ENCODE measurements at regions not wholly inside any gene's neighbourhood (a gene's known extent, or its start where the extent isn't known, plus 50 kb on each side); places are given as distances from the start of the nearest gene placed in this dataset.

DNA sequence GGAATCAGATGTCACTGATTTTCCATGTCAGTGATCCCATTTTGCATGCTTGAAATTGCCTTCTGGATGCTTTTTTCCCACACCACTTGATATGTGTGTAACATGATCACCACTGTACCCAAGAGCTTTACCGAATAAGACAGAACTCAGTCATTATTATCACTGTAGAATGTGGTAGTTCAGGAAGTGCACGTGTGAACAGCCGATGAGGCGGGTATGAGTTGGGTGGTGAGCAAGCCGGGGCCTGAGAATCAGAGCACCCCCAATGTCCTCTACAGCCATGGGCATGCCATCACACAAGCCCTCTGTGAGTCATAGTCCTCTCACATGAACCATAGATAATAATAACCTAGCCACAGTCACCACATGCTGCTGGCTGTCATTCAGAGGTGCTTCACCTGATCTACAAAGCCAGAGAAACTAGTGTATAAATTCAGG is 470.8 kb downstream of the SOX2 start:
- Mint-ChIP-seq H3K27me3 (no peaks in the 10 kb centered on the region), H3K4me1 (no peaks in the 10 kb centered on the region), H3K27ac (no peak overlapping the region), H3K9me3 (no peaks in the 10 kb centered on the region), H3K36me3 (ENCODE audit: low read depth) (no peaks in the 10 kb centered on the region), H3K4me3 (no peak overlapping the region)
- no peak for DNase-seq
- intact Hi-C loops (cut with micrococcal nuclease) = no loop called here

DNA sequence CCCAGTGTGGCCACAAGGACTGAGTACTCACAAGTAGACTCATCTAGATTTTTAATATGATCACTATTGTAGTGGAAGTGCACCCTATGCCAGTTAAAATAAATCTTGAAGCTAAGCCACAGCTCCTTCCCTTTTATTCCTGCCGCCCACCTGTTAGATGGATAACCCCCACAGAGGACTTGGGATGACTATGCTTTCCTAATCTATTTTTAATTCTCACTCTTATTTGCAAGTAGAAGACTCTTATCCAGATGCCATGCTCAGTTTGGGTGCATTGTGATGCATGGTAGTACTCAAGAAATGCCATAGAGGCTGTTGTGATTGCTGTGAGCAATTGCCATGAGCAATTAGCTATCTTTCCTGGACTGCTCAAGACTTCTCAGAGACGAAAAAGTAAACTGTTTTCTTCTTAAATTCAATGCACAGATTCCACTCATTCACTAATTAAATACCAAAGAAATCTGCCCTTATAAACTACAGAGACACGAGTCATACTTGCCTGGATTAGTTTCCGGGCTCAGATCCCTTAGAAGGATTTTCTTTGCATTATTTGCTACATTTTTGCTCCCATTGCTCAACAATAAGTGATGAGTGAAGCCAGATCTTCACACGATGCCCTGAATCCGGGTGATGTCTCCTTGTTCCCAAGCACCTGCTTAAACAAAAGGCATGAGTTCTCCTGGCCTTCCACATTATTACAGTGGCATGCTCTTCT is 472.1 kb downstream of the SOX2 start:
- no peaks in the 10 kb centered on the region for H3K9me3 Mint-ChIP-seq
- H3K4me3 Mint-ChIP-seq = no peak overlapping the region
- H3K36me3 Mint-ChIP-seq (ENCODE audit: low read depth) = no peaks in the 10 kb centered on the region
- DNase-seq = no peak
- H3K27ac Mint-ChIP-seq = no peak overlapping the region
- intact Hi-C loops (cut with micrococcal nuclease) = no loop called here
- no peaks in the 10 kb centered on the region for H3K27me3 Mint-ChIP-seq
- H3K4me1 Mint-ChIP-seq = no peaks in the 10 kb centered on the region

DNA sequence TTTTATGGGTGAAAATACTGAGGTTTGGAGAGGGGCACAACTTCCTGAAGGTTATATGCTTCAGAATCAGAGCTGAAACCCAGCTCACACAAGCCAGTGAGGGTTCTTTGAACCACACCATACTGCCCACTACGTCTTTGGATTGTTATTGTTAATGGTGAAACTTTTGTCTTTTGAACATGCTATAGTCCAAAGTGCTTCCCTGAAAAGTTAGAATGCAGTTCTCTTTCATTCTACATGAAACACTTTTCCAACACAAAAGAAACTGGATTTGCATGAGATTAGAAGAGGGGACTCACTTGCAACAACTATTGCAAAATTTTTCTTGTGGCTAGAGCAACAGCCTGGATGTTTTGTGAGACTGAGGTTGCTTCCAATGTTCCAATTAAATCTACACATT is 473.6 kb downstream of the SOX2 start:
- Mint-ChIP-seq H3K9me3 (no peaks in the 10 kb centered on the region), H3K36me3 (ENCODE audit: low read depth) (no peaks in the 10 kb centered on the region), H3K27ac (no peak overlapping the region), H3K4me1 (no peaks in the 10 kb centered on the region), H3K4me3 (no peak overlapping the region), H3K27me3 (no peaks in the 10 kb centered on the region)
- intact Hi-C loops (cut with micrococcal nuclease) = no loop called here
- DNase-seq = no peak

DNA sequence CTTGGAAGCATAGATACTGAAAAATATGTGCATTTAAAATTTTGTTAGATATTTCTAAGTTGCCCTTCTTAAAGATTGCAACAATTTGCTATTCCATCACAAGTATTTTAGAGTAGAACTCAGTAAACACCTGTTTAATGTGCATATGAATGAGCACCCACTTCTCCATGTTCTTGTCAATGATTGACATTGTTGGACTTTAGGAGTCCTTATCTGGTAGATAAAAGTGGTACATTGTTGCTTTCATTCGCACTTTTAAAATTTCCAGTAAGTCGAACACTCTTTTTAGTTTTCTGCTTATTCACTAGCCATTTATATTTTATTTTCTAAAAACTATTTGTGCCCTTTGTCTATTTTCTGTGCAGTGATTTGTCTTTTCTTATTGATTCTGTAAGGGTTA is 478.3 kb downstream of the SOX2 start:
- Mint-ChIP-seq H3K4me1 (no peaks in the 10 kb centered on the region), H3K9me3 (no peaks in the 10 kb centered on the region), H3K36me3 (ENCODE audit: low read depth) (no peaks in the 10 kb centered on the region), H3K27ac (no peak overlapping the region), H3K27me3 (peaks cover 1% of the 10 kb centered on the region), H3K4me3 (no peak overlapping the region)
- intact Hi-C loops (cut with micrococcal nuclease) = no loop called here
- no peak for DNase-seq

DNA sequence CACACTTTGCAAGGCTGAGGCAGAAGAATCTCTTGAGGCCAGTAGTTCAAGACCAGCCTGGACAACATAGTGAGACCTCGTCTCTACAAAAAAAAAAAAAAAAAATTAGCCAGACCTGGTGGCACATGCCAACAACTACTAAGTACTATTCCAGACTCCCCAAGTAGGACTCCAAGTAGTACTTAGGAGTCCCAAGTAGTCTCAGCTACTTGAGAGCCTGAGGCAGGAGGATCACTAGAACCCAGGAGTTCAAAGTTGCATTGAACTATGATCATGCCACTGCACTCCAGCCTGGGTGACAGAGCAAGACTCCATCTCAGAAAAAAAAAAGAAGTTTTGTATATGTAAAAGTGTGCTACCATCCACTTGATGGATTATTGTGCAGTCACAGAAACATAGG is 486.6 kb downstream of the SOX2 start:
- intact Hi-C loops (cut with micrococcal nuclease) = no loop called here
- no peak overlapping the region for H3K4me3 Mint-ChIP-seq
- DNase-seq = no peak
- no peaks in the 10 kb centered on the region for H3K4me1 Mint-ChIP-seq
- H3K36me3 Mint-ChIP-seq (ENCODE audit: low read depth) = no peaks in the 10 kb centered on the region
- H3K27ac Mint-ChIP-seq = no peak overlapping the region
- H3K27me3 Mint-ChIP-seq = no peaks in the 10 kb centered on the region
- no peaks in the 10 kb centered on the region for H3K9me3 Mint-ChIP-seq

DNA sequence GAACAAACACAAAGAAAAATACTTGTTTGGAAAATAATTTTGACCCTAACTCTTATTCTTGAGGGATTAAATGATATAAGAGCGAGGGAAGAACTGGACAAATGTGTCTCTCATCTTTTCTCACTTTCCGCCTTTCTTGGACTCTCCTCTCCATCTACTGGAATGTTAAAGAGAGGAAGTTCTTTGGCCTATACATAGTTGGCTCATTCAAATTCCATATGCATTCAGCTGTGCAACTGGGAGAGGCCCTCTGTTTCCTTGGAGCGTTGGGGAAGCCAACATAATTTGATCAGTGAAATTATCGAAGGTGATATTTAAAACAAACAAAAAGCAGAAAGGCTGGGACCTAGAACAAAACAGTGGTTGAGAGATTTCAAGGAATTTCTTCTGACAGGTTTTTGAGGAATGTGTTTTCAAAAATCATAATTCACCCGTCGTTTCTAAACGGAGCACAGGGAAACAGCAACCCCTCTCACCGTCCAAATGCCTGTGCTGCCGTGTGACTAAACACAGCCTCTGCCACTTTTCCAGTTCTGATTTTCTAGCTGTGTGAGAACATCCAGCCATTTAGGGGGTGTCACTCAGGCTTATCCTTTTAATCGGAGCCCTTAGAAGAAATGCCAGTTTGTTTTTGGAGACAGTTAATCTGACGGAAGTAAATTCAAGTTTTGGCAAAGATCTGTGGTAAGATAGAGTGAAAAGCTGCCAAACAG is 489.9 kb downstream of the SOX2 start:
- intact Hi-C loops (cut with micrococcal nuclease) = no loop called here
- Mint-ChIP-seq H3K27me3 (no peaks in the 10 kb centered on the region), H3K36me3 (ENCODE audit: low read depth) (no peaks in the 10 kb centered on the region)

DNA sequence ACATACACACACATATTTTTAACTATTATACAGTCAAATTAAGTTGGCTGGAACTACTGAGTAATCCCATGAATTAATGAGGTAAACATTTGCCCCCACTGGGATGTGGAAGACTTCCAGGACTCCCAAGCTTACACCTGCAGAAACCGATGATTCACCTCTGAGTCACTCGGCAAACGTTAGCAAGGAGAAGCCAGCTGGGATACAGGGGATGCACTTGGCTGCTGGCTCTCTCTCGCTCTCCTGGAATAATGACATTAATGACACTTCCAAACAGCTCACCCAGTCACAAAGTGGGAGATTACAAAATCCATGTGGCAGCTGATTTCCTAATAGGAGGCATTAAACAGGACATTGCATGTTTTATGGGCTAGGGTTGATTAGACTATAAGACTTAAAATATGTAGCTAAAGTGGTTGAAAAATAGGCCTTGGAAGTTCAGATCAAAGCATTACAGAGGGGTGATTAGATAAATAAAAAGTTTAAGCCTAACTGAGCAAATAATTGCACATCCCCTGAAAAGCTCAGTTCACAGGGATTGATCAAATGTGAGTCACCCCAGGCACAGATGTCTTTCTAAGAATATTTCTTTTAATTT is 500.9 kb downstream of the SOX2 start:
- intact Hi-C loops (cut with micrococcal nuclease) = no loop called here
- H3K36me3 Mint-ChIP-seq (ENCODE audit: low read depth) = no peaks in the 10 kb centered on the region
- no peak for DNase-seq
- no peaks in the 10 kb centered on the region for H3K27me3 Mint-ChIP-seq
- H3K9me3 Mint-ChIP-seq = no peaks in the 10 kb centered on the region
- no peak overlapping the region for H3K27ac Mint-ChIP-seq
- no peak overlapping the region for H3K4me3 Mint-ChIP-seq
- no peaks in the 10 kb centered on the region for H3K4me1 Mint-ChIP-seq

More for the DNA sequence above, 489.9 kb downstream of the SOX2 start:
- Mint-ChIP-seq H3K9me3 (no peaks in the 10 kb centered on the region), H3K4me1 (no peaks in the 10 kb centered on the region), H3K4me3 (no peak overlapping the region), H3K27ac (no peak overlapping the region)
- no peak for DNase-seq

DNA sequence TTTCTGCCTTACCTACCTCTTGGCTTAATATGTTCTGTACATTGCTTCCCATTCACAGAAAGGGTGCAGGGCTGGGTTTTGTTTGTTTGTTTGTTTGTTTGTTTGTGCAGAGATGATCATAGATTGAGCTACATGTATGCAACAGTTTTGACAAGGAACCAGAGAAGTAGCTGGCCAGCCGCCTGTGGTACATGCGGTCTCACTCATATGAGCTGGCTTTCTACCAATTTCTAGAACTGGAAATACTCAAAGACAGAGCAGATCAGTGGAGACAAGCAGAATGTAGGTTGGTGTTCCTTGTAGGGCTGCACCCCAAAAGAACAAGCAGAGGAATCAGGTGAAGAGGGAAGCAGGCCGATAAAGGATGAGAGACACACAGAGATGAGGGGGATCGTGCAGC is 502.7 kb downstream of the SOX2 start:
- H3K27ac Mint-ChIP-seq = no peak overlapping the region
- no peaks in the 10 kb centered on the region for H3K9me3 Mint-ChIP-seq
- H3K4me1 Mint-ChIP-seq = no peaks in the 10 kb centered on the region
- intact Hi-C loops (cut with micrococcal nuclease) = no loop called here
- no peaks in the 10 kb centered on the region for H3K27me3 Mint-ChIP-seq
- DNase-seq = no peak
- H3K36me3 Mint-ChIP-seq (ENCODE audit: low read depth) = no peaks in the 10 kb centered on the region
- H3K4me3 Mint-ChIP-seq = no peak overlapping the region

DNA sequence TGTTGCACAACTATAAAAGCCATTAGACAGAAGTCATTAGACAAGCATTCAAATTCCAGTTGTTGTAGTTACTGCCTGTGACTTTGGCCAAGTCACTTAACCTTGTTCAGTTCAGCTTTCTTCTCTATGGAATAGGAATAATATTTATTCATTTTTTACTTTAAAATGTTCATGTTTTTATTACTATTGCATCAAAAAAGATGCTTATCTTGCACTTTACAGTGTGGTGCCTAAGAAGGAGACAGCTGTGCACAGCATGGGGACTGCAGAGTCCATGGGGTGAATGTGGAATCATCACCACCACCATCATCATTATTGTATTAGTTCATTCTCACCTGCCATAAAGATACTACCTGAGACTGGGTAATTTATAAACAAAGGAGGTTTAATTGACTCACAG is 504.2 kb downstream of the SOX2 start:
- H3K9me3 Mint-ChIP-seq = no peaks in the 10 kb centered on the region
- intact Hi-C loops (cut with micrococcal nuclease) = no loop called here
- no peaks in the 10 kb centered on the region for H3K36me3 Mint-ChIP-seq (ENCODE audit: low read depth)
- H3K27ac Mint-ChIP-seq = no peak overlapping the region
- no peaks in the 10 kb centered on the region for H3K4me1 Mint-ChIP-seq
- no peaks in the 10 kb centered on the region for H3K27me3 Mint-ChIP-seq
- no peak overlapping the region for H3K4me3 Mint-ChIP-seq
- no peak for DNase-seq

DNA sequence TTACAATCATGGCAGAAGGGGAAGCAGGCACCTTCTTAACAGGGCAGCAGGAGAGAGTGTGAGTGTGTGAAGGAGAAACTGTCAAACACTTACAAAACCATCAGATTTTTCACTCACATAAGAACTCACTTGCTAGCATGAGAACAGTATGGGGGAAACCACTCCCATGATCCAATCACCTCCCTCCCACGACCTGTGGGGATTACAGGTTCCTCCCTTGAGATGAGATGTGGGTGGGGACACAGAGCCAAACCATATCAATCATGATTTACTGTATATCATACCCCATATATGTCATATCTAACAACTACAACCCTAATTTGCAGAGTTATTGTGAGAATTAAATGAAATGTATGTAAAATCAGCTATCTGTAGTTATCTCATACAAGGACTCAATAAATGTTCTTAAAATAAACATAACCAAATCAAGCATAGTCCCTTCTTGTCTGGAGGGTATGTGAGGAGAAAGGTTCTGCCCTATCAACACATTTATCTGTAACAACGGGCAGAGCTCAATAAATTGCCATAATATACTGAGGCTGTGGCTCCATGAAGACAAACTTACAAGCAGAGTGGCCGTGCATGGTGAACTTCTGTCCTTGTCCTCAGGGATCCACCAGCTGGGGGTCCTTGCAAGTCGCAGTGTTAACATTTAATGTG is 504.7 kb downstream of the SOX2 start:
- Mint-ChIP-seq H3K4me3 (no peak overlapping the region), H3K9me3 (no peaks in the 10 kb centered on the region), H3K27ac (no peak overlapping the region), H3K27me3 (no peaks in the 10 kb centered on the region), H3K4me1 (no peaks in the 10 kb centered on the region), H3K36me3 (ENCODE audit: low read depth) (no peaks in the 10 kb centered on the region)
- DNase-seq = no peak
- intact Hi-C loops (cut with micrococcal nuclease) = no loop called here

DNA sequence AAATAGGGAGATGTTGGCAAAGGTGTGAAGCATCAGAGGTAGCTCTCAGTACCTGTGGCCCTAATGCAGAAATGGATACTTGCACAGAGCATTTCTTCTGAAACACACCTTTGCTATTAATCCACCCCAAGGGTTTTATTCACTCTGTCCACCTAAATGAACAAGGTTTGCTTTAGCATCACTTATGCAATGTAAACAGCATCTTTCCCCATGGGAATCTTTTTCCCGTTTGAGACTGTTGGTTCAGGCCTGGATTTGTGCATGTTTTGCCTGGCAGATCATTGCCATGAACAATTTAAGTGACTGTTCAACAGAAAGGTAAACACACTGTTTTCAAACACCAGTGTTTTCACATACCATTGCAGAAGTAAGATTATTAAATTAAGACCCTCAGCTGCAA is 508.3 kb downstream of the SOX2 start:
- no peak overlapping the region for H3K27ac Mint-ChIP-seq
- no peak for DNase-seq
- intact Hi-C loops (cut with micrococcal nuclease) = no loop called here
- no peaks in the 10 kb centered on the region for H3K4me1 Mint-ChIP-seq
- no peaks in the 10 kb centered on the region for H3K36me3 Mint-ChIP-seq (ENCODE audit: low read depth)
- H3K9me3 Mint-ChIP-seq = no peaks in the 10 kb centered on the region
- H3K27me3 Mint-ChIP-seq = no peaks in the 10 kb centered on the region
- no peak overlapping the region for H3K4me3 Mint-ChIP-seq

DNA sequence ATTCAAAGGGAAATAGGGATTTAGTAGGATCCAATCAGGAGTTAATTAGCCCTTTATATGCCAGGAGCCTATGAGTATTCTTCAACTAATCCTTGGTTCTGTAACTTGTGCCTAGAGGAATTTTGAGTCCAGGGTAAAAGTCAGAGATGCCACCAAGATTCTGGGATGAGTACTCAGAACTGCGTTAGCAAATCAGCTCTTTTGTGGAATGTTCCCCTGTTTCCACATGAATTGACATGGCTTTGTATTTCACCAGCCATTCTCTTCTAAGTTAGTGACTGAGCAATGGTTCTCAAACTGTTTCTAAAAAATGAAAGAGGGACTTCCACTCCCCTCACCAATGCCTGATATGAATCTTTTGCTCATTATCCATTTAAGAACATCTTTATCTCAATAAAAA is 508.7 kb downstream of the SOX2 start:
- Mint-ChIP-seq H3K4me3 (no peak overlapping the region), H3K4me1 (no peaks in the 10 kb centered on the region), H3K36me3 (ENCODE audit: low read depth) (no peaks in the 10 kb centered on the region), H3K27me3 (no peaks in the 10 kb centered on the region), H3K9me3 (no peaks in the 10 kb centered on the region), H3K27ac (no peak overlapping the region)
- intact Hi-C loops (cut with micrococcal nuclease) = no loop called here
- DNase-seq = no peak

DNA sequence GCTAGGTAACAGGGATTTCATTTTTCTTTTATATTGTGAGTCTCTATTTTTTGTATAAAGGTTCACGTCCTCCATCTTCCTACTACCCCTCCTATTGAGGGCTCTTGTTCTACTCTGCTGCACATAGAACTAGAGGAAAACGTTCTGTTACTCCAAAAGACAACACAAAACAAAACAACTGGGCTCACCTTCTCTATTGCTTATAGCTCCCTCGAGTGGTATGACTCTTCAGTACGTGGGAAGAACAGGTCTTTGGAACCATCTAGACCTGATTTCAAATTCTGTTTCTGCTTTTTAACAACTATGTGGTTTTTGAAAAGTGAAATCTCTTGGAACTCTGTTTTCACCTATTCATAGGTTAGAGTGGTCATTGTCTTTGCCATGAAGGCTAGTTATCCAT is 515.3 kb downstream of the SOX2 start:
- Mint-ChIP-seq H3K9me3 (no peaks in the 10 kb centered on the region), H3K4me1 (no peaks in the 10 kb centered on the region)
- intact Hi-C loops (cut with micrococcal nuclease) = no loop called here

DNA sequence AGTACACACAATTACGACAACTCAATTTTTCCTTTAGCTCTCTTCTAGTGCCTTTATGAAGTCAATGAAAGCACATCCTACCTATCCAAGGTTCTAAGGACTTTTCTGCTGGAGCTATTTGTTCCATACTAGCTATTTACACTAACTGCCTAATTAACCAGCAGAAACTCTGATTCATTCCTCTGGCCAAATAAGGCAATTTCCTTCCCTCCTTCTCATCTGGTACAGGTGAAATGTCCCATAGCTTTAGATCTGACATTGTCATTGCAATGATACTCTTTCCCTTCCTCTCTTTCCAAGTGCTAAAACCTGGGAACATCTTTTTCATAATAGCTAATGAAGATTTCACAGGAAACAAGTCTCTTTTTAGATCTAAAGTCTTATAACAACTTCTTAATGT is 521.7 kb downstream of the SOX2 start:
- H3K9me3 Mint-ChIP-seq = no peaks in the 10 kb centered on the region
- no peak overlapping the region for H3K4me3 Mint-ChIP-seq
- no peak for DNase-seq
- intact Hi-C loops (cut with micrococcal nuclease) = no loop called here
- no peaks in the 10 kb centered on the region for H3K36me3 Mint-ChIP-seq (ENCODE audit: low read depth)
- no peaks in the 10 kb centered on the region for H3K27me3 Mint-ChIP-seq
- H3K27ac Mint-ChIP-seq = no peak overlapping the region
- no peaks in the 10 kb centered on the region for H3K4me1 Mint-ChIP-seq

More for the DNA sequence above, 515.3 kb downstream of the SOX2 start:
- no peak for DNase-seq
- Mint-ChIP-seq H3K27me3 (no peaks in the 10 kb centered on the region), H3K36me3 (ENCODE audit: low read depth) (no peaks in the 10 kb centered on the region), H3K4me3 (no peak overlapping the region), H3K27ac (no peak overlapping the region)
